HCT116 (cell line): ENCODE measurements at regions not wholly inside any gene's neighbourhood (a gene's known extent, or its start where the extent isn't known, plus 50 kb on each side); places are given as distances from the start of the nearest gene placed in this dataset.

Experiments used
- ATAC-seq: fragments of 200-7000 bp; cut with Tn5 transposase; 2 replicates; pipeline ENCODE4 v1.9.1; 2020; ENCODE audit warnings: mild to moderate bottlenecking, moderate library complexity
- BruUV-seq: library from RNA; stranded (reverse); fragments of 400-500 nt; replicated peaks from 2 replicates; lab custom pipeline; 2021; lab: Mats Ljungman, UMichigan
- CTCF ChIA-PET: fragments of 300-600 bp; sonication (Branson Sonifier 250); formaldehyde crosslinking; loops from one replicate; lab custom pipeline; 2021; ENCODE audit warnings: antibody characterized with exemption; lab: Charles Lee
- POLR2A ChIA-PET: fragments of 300-600, 350-600 bp; sonication (Branson Sonifier 250); formaldehyde crosslinking; loops from one replicate; lab custom pipeline; 2021; ENCODE audit warnings: antibody characterized with exemption; lab: Charles Lee
- RAD21 ChIA-PET, 2 experiments: fragments of 300-600 bp; sonication (Branson Sonifier 250); formaldehyde crosslinking; loops; one replicate each; lab custom pipeline; 2023; ENCODE audit warnings: low total read pairs in 2 of 2; ENCODE audit not compliant: uncharacterized antibody in 2 of 2, unreplicated experiment in 2 of 2, low non-redundant PET in 1 of 2; lab: Charles Lee
- DNase-seq: peaks from one replicate; pipeline ENCODE4 v3.0.0-alpha.2; 2010; ENCODE audit warnings: low read depth, low spot score
- H2AFZ ChIP-seq: fragments of 200-600 bp; shearing (Covaris generic), sonication (generic); 2 replicates; pipeline ENCODE4 v1.6.1; 2017; ENCODE audit warnings: low read depth, mixed run types, mixed read lengths, antibody characterized with exemption, low read length; ENCODE audit not compliant: poor library complexity, severe bottlenecking
- H3K27ac ChIP-seq: 2 replicates; pipeline ENCODE4 v1.5.1; 2012; ENCODE audit warnings: low read depth, low read length
- H3K27me3 ChIP-seq: fragments of 200-600 bp; sonication (generic); 2 replicates; pipeline ENCODE4 v1.6.1; 2016; ENCODE audit warnings: mixed run types, low read length, mixed read lengths; ENCODE audit not compliant: insufficient read depth
- H3K36me3 ChIP-seq, 2 experiments: fragments of 200-500 bp in 1 of 2; fragments of 200-600 bp in 1 of 2; sonication (Bioruptor generic) in 1 of 2; sonication (generic) in 1 of 2; 2 replicates each; pipeline versions ENCODE4 v1.5.1 to v1.6.1; 2014 to 2016; ENCODE audit warnings: low read length in 2 of 2, inconsistent platforms in 1 of 2, mixed read lengths in 1 of 2, mixed run types in 1 of 2; ENCODE audit not compliant: insufficient read depth in 2 of 2, control insufficient read depth in 1 of 2
- H3K4me1 ChIP-seq, 2 experiments: fragments of 200-600 bp in 1 of 2; sonication (generic) in 1 of 2; 2 replicates each; pipeline versions ENCODE4 v1.5.1 to v1.6.1; 2012 to 2017; ENCODE audit warnings: low read length in 2 of 2, inconsistent platforms in 1 of 2, mild to moderate bottlenecking in 1 of 2, mixed read lengths in 1 of 2, mixed run types in 1 of 2, moderate library complexity in 1 of 2; ENCODE audit not compliant: insufficient read depth in 2 of 2, control insufficient read depth in 1 of 2
- H3K4me2 ChIP-seq: fragments of 200-600 bp; sonication (generic); 2 replicates; pipeline ENCODE4 v1.6.1; 2017; ENCODE audit warnings: mixed run types, low read length, mixed read lengths
- H3K4me3 ChIP-seq, 2 experiments: fragments of 200-600 bp in 1 of 2; sonication (generic) in 1 of 2; replicated peaks in 1 of 2; 2 replicates each; pipeline ENCODE4 v1.5.1; 2011 to 2016; ENCODE audit warnings: low read length in 2 of 2, control low read depth in 1 of 2, low read depth in 1 of 2, mild to moderate bottlenecking in 1 of 2, mixed read lengths in 1 of 2, mixed run types in 1 of 2
- H3K79me2 ChIP-seq: fragments of 200-600 bp; sonication (generic); 2 replicates; pipeline ENCODE4 v1.6.1; 2017; ENCODE audit warnings: mild to moderate bottlenecking, mixed run types, low read length, moderate library complexity, mixed read lengths; ENCODE audit not compliant: insufficient read depth
- H3K9ac ChIP-seq: fragments of 200-600 bp; sonication (generic); 2 replicates; pipeline ENCODE4 v1.6.1; 2016; ENCODE audit warnings: low read length, mixed read lengths
- H3K9me2 ChIP-seq: fragments of 200-600 bp; sonication (generic), shearing (Covaris generic); 2 replicates; pipeline ENCODE4 v1.6.1; 2017; ENCODE audit warnings: mixed run types, mild to moderate bottlenecking, moderate library complexity; ENCODE audit not compliant: insufficient read depth
- H3K9me3 ChIP-seq, 2 experiments: fragments of 200-500 bp in 1 of 2; fragments of 200-600 bp in 1 of 2; sonication (Bioruptor generic) in 1 of 2; sonication (generic) in 1 of 2; 2 replicates each; pipeline ENCODE4 v1.6.1; 2014 to 2017; ENCODE audit warnings: low read length in 2 of 2, mixed read lengths in 2 of 2, inconsistent platforms in 1 of 2, low read depth in 1 of 2, mild to moderate bottlenecking in 1 of 2, mixed run types in 1 of 2, moderate library complexity in 1 of 2; ENCODE audit not compliant: control insufficient read depth in 1 of 2, insufficient read depth in 1 of 2
- H4K20me1 ChIP-seq: fragments of 200-600 bp; sonication (generic), shearing (Covaris generic); 2 replicates; pipeline ENCODE4 v1.6.1; 2017; ENCODE audit warnings: mixed run types, mild to moderate bottlenecking, moderate library complexity; ENCODE audit not compliant: insufficient read depth
- CEBPB ChIP-seq: IDR thresholded peaks from 2 replicates; pipeline ENCODE4 v1.6.1; 2012; ENCODE audit warnings: low read depth
- EZH2 ChIP-seq: fragments of 200-600 bp; sonication (generic); IDR thresholded peaks from 2 replicates; pipeline ENCODE4 v1.6.1; 2017; ENCODE audit warnings: antibody characterized with exemption, mixed run types
- EZH2phosphoT487 ChIP-seq: fragments of 200-600 bp; IDR thresholded peaks from 2 replicates; pipeline ENCODE4 v1.6.1; 2018; ENCODE audit warnings: antibody characterized with exemption, borderline replicate concordance
- FOSL1 ChIP-seq: IDR thresholded peaks from 2 replicates; pipeline ENCODE4 v1.6.1; 2012; ENCODE audit warnings: low read depth
- POLR2AphosphoS5 ChIP-seq: IDR thresholded peaks from 2 replicates; pipeline ENCODE4 v1.6.1; 2011; ENCODE audit warnings: mild to moderate bottlenecking, low read depth, low read length, moderate library complexity
- SP1 ChIP-seq: IDR thresholded peaks from 2 replicates; pipeline ENCODE4 v1.6.1; 2012; ENCODE audit warnings: low read depth
- SRF ChIP-seq: IDR thresholded peaks from 2 replicates; pipeline ENCODE4 v1.6.1; 2012; ENCODE audit warnings: low read depth
- TCF7L2 ChIP-seq: IDR thresholded peaks from 2 replicates; pipeline ENCODE4 v1.7.0; 2011; ENCODE audit warnings: borderline replicate concordance, inconsistent platforms; ENCODE audit not compliant: insufficient read depth, insufficient read length; ENCODE audit errors: extremely low read depth
- ZFX ChIP-seq: fragments of 450-650 bp; IDR thresholded peaks from 2 replicates; pipeline ENCODE4 v1.6.1; 2017
- ZNF274 ChIP-seq: fragments of 200-500 bp; sonication (Bioruptor generic); IDR thresholded peaks from 2 replicates; pipeline ENCODE4 v1.6.1; 2014; ENCODE audit warnings: mild to moderate bottlenecking, low read depth, low read length, inconsistent platforms
- intact Hi-C: fragments of 100-400 bp; cut with micrococcal nuclease; formaldehyde crosslinking; loops from 2 replicates; pipeline ENCODE4 v1.10.0; 2022
- TF ChIP-seq, protein P1 (sequence below): IDR thresholded peaks from 2 replicates; pipeline ENCODE4 v1.6.1; 2012; ENCODE audit warnings: low read depth
- TF ChIP-seq, protein P2 (sequence below): IDR thresholded peaks from 2 replicates; pipeline ENCODE4 v1.6.1; 2012
- TF ChIP-seq, protein P3 (sequence below): IDR thresholded peaks from 2 replicates; pipeline ENCODE4 v1.6.1; 2012
- TF ChIP-seq, protein P4 (sequence below), 3 experiments: fragments of 200-600 bp in 1 of 3; sonication (generic) in 1 of 3; IDR thresholded peaks in 2 of 3; conservative IDR thresholded peaks in 1 of 3; 2 replicates each; pipeline ENCODE4 v1.5.1; 2012 to 2017; ENCODE audit warnings: low read depth in 2 of 3, low read length in 2 of 3, antibody characterized with exemption in 1 of 3, borderline replicate concordance in 1 of 3, control low read depth in 1 of 3, mild to moderate bottlenecking in 1 of 3, mixed read lengths in 1 of 3, mixed run types in 1 of 3, moderate library complexity in 1 of 3; ENCODE audit not compliant: insufficient read depth in 1 of 3
- TF ChIP-seq, protein P5 (sequence below): IDR thresholded peaks from 2 replicates; pipeline ENCODE4 v1.6.1; 2011; ENCODE audit warnings: mild to moderate bottlenecking, low read length, moderate library complexity; ENCODE audit not compliant: insufficient replicate concordance; ENCODE audit errors: extremely low read depth

DNA sequence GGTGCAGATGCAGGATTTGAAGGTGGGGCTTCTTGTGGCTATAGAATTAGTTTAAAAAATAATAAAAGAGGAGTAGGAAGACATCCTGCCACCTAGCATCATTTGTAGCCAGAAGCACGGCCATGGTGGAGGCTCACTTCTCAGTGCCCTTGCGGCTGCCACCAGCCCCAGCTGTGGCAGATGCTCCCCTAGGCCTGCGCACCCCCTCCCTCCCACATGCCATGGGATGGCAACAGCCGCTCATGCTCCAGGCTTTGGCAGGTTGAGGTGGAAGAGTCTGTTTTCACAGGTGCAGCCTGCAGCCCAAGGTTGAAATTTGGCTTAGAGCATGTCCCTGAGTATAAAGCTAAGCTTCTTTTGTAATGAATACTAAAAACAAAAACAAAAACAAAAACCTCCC, 96.4 kb downstream of the GATA6 start:
- intact Hi-C loops: no loop called here
- H3K27me3 ChIP-seq: no peaks in the 10 kb centered on the region
- no TSS peak for BruUV-seq
- H3K4me2 ChIP-seq: no peak overlapping the region
- ATAC-seq: no peak
- H3K79me2 ChIP-seq: no peaks in the 10 kb centered on the region
- H3K9ac ChIP-seq: no peak overlapping the region
- DNase-seq: no peak
- H3K36me3 ChIP-seq: no peaks in the 10 kb centered on the region
- no peaks in the 10 kb centered on the region for H3K9me3 ChIP-seq
- CTCF ChIA-PET: no interaction called here
- POLR2A ChIA-PET: no interaction called here
- no peak overlapping the region for H3K4me3 ChIP-seq
- no peaks in the 10 kb centered on the region for H4K20me1 ChIP-seq
- H3K27ac ChIP-seq: no peak overlapping the region
- no peak overlapping the region for H2AFZ ChIP-seq
- no peaks in the 10 kb centered on the region for H3K9me2 ChIP-seq
- no peak for TF ChIP-seq CEBPB
- TF ChIP-seq TCF7L2: no peak
- no peak for TF ChIP-seq SP1
- TF ChIP-seq, protein P1, sequence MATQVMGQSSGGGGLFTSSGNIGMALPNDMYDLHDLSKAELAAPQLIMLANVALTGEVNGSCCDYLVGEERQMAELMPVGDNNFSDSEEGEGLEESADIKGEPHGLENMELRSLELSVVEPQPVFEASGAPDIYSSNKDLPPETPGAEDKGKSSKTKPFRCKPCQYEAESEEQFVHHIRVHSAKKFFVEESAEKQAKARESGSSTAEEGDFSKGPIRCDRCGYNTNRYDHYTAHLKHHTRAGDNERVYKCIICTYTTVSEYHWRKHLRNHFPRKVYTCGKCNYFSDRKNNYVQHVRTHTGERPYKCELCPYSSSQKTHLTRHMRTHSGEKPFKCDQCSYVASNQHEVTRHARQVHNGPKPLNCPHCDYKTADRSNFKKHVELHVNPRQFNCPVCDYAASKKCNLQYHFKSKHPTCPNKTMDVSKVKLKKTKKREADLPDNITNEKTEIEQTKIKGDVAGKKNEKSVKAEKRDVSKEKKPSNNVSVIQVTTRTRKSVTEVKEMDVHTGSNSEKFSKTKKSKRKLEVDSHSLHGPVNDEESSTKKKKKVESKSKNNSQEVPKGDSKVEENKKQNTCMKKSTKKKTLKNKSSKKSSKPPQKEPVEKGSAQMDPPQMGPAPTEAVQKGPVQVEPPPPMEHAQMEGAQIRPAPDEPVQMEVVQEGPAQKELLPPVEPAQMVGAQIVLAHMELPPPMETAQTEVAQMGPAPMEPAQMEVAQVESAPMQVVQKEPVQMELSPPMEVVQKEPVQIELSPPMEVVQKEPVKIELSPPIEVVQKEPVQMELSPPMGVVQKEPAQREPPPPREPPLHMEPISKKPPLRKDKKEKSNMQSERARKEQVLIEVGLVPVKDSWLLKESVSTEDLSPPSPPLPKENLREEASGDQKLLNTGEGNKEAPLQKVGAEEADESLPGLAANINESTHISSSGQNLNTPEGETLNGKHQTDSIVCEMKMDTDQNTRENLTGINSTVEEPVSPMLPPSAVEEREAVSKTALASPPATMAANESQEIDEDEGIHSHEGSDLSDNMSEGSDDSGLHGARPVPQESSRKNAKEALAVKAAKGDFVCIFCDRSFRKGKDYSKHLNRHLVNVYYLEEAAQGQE: no peak
- TF ChIP-seq, protein P2, sequence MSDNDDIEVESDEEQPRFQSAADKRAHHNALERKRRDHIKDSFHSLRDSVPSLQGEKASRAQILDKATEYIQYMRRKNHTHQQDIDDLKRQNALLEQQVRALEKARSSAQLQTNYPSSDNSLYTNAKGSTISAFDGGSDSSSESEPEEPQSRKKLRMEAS: no peak
- TF ChIP-seq, protein P3, sequence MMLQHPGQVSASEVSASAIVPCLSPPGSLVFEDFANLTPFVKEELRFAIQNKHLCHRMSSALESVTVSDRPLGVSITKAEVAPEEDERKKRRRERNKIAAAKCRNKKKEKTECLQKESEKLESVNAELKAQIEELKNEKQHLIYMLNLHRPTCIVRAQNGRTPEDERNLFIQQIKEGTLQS: no peak
- no peak for TF ChIP-seq POLR2AphosphoS5
- TF ChIP-seq FOSL1: no peak
- no peak for TF ChIP-seq SRF
- TF ChIP-seq ZNF274: no peak
- no peak for TF ChIP-seq EZH2phosphoT487
- no peak for TF ChIP-seq EZH2
- TF ChIP-seq, protein P4, sequence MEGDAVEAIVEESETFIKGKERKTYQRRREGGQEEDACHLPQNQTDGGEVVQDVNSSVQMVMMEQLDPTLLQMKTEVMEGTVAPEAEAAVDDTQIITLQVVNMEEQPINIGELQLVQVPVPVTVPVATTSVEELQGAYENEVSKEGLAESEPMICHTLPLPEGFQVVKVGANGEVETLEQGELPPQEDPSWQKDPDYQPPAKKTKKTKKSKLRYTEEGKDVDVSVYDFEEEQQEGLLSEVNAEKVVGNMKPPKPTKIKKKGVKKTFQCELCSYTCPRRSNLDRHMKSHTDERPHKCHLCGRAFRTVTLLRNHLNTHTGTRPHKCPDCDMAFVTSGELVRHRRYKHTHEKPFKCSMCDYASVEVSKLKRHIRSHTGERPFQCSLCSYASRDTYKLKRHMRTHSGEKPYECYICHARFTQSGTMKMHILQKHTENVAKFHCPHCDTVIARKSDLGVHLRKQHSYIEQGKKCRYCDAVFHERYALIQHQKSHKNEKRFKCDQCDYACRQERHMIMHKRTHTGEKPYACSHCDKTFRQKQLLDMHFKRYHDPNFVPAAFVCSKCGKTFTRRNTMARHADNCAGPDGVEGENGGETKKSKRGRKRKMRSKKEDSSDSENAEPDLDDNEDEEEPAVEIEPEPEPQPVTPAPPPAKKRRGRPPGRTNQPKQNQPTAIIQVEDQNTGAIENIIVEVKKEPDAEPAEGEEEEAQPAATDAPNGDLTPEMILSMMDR (IDR thresholded peaks at IDR 0.05 in 2 of 3, conservative IDR thresholded peaks at IDR 0.05 in 1 of 3; ENCODE audit: borderline replicate concordance in 1 of 3, insufficient read depth in 1 of 3, low read depth in 2 of 3, low read length in 2 of 3): no peak
- TF ChIP-seq ZFX: no peak
- TF ChIP-seq, protein P5, sequence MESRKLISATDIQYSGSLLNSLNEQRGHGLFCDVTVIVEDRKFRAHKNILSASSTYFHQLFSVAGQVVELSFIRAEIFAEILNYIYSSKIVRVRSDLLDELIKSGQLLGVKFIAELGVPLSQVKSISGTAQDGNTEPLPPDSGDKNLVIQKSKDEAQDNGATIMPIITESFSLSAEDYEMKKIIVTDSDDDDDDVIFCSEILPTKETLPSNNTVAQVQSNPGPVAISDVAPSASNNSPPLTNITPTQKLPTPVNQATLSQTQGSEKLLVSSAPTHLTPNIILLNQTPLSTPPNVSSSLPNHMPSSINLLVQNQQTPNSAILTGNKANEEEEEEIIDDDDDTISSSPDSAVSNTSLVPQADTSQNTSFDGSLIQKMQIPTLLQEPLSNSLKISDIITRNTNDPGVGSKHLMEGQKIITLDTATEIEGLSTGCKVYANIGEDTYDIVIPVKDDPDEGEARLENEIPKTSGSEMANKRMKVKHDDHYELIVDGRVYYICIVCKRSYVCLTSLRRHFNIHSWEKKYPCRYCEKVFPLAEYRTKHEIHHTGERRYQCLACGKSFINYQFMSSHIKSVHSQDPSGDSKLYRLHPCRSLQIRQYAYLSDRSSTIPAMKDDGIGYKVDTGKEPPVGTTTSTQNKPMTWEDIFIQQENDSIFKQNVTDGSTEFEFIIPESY: no peak
- RAD21 ChIA-PET: no interaction called here
- no peaks in the 10 kb centered on the region for H3K4me1 ChIP-seq
